GM06990 (cell line): ENCODE measurements at regions not wholly inside any gene's neighbourhood (a gene's known extent, or its start where the extent isn't known, plus 50 kb on each side); places are given as distances from the start of the nearest gene placed in this dataset.

ENCODE experiments used
- DNase-seq: peaks from one replicate; pipeline ENCODE4 v3.0.0-alpha.2; 2011; ENCODE audit not compliant: insufficient read length; ENCODE audit errors: extremely low read depth
- H3K27me3 ChIP-seq: replicated peaks from 2 replicates; pipeline ENCODE4 v1.6.0; 2011; ENCODE audit warnings: low read length; ENCODE audit not compliant: control insufficient read depth, insufficient read depth
- H3K36me3 ChIP-seq: 2 replicates; pipeline ENCODE4 v1.5.1; 2011; ENCODE audit warnings: low read length; ENCODE audit not compliant: control insufficient read depth, insufficient read depth
- H3K4me3 ChIP-seq: replicated peaks from 2 replicates; pipeline ENCODE4 v1.5.1; 2011; ENCODE audit warnings: low read depth, mild to moderate bottlenecking, control low read depth, low read length
- CTCF ChIP-seq: IDR thresholded peaks from 2 replicates; pipeline ENCODE4 v1.5.1; 2011; ENCODE audit warnings: low read length, control low read depth, mild to moderate bottlenecking, inconsistent platforms; ENCODE audit not compliant: insufficient read depth, poor library complexity, severe bottlenecking

GRCh38 chr18:33802955-33803354 lies 224.9 kb downstream of the ASXL3 start:
- H3K4me3 ChIP-seq = no peak overlapping the region
- TF ChIP-seq CTCF = no peak
- H3K36me3 ChIP-seq = no peaks in the 10 kb centered on the region
- H3K27me3 ChIP-seq = no peaks in the 10 kb centered on the region
- no peak for DNase-seq
